ENCODE measurements at regions not wholly inside any gene's neighbourhood (a gene's known extent, or its start where the extent isn't known, plus 50 kb on each side); places are given as distances from the start of the nearest gene placed in this dataset.

DNA sequence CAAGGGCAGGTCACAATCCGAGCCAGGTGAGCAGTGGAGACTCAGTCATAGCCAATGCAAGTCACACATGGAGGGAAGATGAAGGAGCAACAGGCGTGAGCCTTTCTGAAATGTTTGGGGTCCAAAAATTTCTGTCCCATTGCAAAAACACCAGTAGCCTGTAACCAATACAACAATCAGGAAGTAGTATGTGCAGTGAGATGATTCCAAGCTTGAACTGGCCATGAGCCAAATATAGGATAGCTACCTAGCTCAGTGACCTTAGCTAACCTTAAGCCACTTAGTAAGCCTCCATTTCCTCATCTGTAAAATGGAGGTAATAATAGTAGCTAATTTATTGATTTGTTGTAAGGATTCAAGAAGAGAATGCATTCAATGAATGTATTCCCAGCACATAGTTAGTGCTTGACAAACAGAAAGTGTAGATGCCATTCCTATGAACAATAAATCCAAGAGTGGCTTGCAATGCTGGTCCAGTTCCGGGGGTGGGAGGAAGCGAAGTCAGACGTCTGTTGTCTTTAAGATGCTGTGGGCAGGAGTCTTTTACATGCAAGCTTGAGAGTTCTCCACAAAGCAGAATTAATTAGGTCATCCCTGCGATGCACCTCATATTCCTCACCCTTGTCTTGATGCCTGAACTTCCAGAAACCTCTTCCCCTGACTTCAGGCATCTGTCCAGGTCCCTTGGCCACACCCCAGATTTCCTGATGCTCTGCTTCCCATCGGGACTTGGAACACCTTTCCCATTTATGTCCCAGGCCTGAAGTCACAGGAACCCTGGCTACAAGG is 195.7 kb upstream of the UBL3 start:
- TF ChIP-seq GATA3 (IDR thresholded peaks at IDR 0.05; ENCODE audit: low read depth, low read length) (no peak), GATA2 (IDR thresholded peaks at IDR 0.05; ENCODE audit: low read depth, low read length) (no peak)
